A549 (cell line): ENCODE measurements at regions not wholly inside any gene's neighbourhood (a gene's known extent, or its start where the extent isn't known, plus 50 kb on each side); places are given as distances from the start of the nearest gene placed in this dataset.

Experiments used
- CBX2 ChIP-seq: fragments of 200-600 bp; sonication (generic); IDR thresholded peaks from 2 replicates; pipeline ENCODE4 v1.6.1; 2016; ENCODE audit warnings: low read depth, mild to moderate bottlenecking, borderline replicate concordance
- CBX8 ChIP-seq: fragments of 200-600 bp; sonication (generic); IDR thresholded peaks from 2 replicates; pipeline ENCODE4 v1.6.1; 2016
- CHD4 ChIP-seq: fragments of 200-600 bp; sonication (generic); IDR thresholded peaks from 2 replicates; pipeline ENCODE4 v1.6.1; 2016; ENCODE audit warnings: antibody characterized with exemption, mild to moderate bottlenecking, borderline replicate concordance
- EHF ChIP-seq: fragments of 250-450 bp; sonication (Bioruptor Pico); IDR thresholded peaks from 2 replicates; pipeline ENCODE4 v1.5.0; 2020; ENCODE audit warnings: mild to moderate bottlenecking
- ESRRA ChIP-seq: fragments of 150-350 bp; IDR thresholded peaks from 2 replicates; pipeline ENCODE4 v1.6.1; 2014; ENCODE audit warnings: mild to moderate bottlenecking, low read length, borderline replicate concordance
- FOXS1 ChIP-seq: fragments of 250-450 bp; sonication (Bioruptor Pico); IDR thresholded peaks from 2 replicates; pipeline ENCODE4 v1.5.0; 2020; ENCODE audit warnings: mild to moderate bottlenecking, moderate library complexity
- GATA3 ChIP-seq: IDR thresholded peaks from 2 replicates; pipeline ENCODE4 v1.6.1; 2012; ENCODE audit warnings: borderline replicate concordance
- HDAC2 ChIP-seq: fragments of 200-600 bp; sonication (generic); IDR thresholded peaks from 2 replicates; pipeline ENCODE4 v1.6.1; 2016
- HEYL ChIP-seq: fragments of 250-450 bp; sonication (Bioruptor Pico); IDR thresholded peaks from 2 replicates; pipeline ENCODE4 v1.8.0; 2021; ENCODE audit warnings: mild to moderate bottlenecking, moderate library complexity
- HOXB13 ChIP-seq: fragments of 250-450 bp; sonication (Bioruptor Pico); IDR thresholded peaks from 2 replicates; pipeline ENCODE4 v1.5.0; 2020; ENCODE audit warnings: low read depth, mild to moderate bottlenecking, moderate library complexity
- JUN ChIP-seq, 2 experiments: fragments of >200 bp; sonication (Bioruptor Twin); formaldehyde crosslinking; IDR thresholded peaks; 2 replicates in 1 of 2; 3 replicates in 1 of 2; pipeline ENCODE4 v1.6.1; 2016 to 2017
- KDM1A ChIP-seq: fragments of 200-600 bp; sonication (generic); IDR thresholded peaks from 2 replicates; pipeline ENCODE4 v1.6.1; 2016; ENCODE audit warnings: low read depth, mild to moderate bottlenecking
- MAFK ChIP-seq: fragments of 450-650 bp; IDR thresholded peaks from 2 replicates; pipeline ENCODE4 v1.6.1; 2014; ENCODE audit not compliant: partially characterized antibody
- MAZ ChIP-seq: fragments of 150-350 bp; IDR thresholded peaks from 2 replicates; pipeline ENCODE4 v1.6.1; 2014; ENCODE audit warnings: antibody characterized with exemption, low read depth, low read length, borderline replicate concordance
- MYC ChIP-seq: IDR thresholded peaks from 2 replicates; pipeline ENCODE4 v1.6.1; 2012; ENCODE audit warnings: mild to moderate bottlenecking, inconsistent platforms, low read length, improper control_type of control experiment, borderline replicate concordance
- NFE2L2 ChIP-seq: fragments of 150-350 bp; conservative IDR thresholded peaks from 2 replicates; pipeline ENCODE4 v1.6.1; 2014; ENCODE audit warnings: low read length
- NPAS2 ChIP-seq: fragments of 250-450 bp; sonication (Bioruptor Pico); IDR thresholded peaks from 2 replicates; pipeline ENCODE4 v1.8.0; 2022; ENCODE audit warnings: mild to moderate bottlenecking, moderate library complexity, borderline replicate concordance
- NR3C1 ChIP-seq: fragments of >200 bp; sonication (Bioruptor Twin); formaldehyde crosslinking; IDR thresholded peaks from 3 replicates; pipeline ENCODE4 v1.6.1; 2017
- PHF8 ChIP-seq: fragments of 200-600 bp; sonication (generic); IDR thresholded peaks from 2 replicates; pipeline ENCODE4 v1.6.1; 2016; ENCODE audit warnings: low read depth, mild to moderate bottlenecking, antibody characterized with exemption, moderate library complexity, borderline replicate concordance
- POLR2AphosphoS2 ChIP-seq: conservative IDR thresholded peaks from 2 replicates; pipeline ENCODE4 v1.6.1; 2012; ENCODE audit warnings: low read length, improper control_type of control experiment, inconsistent platforms
- RAD21 ChIP-seq, 2 experiments: fragments of >200 bp in 1 of 2; sonication (Bioruptor Twin) in 1 of 2; formaldehyde crosslinking in 1 of 2; IDR thresholded peaks in 1 of 2; conservative IDR thresholded peaks in 1 of 2; 2 replicates in 1 of 2; 3 replicates in 1 of 2; pipeline ENCODE4 v1.6.1; 2012 to 2018; ENCODE audit warnings: inconsistent platforms in 1 of 2
- RFX5 ChIP-seq: fragments of 450-650 bp; IDR thresholded peaks from 2 replicates; pipeline ENCODE4 v1.7.1; 2014; ENCODE audit warnings: antibody characterized with exemption, mild to moderate bottlenecking, moderate library complexity
- RNF2 ChIP-seq: fragments of 200-600 bp; sonication (generic); IDR thresholded peaks from 2 replicates; pipeline ENCODE4 v1.6.1; 2016; ENCODE audit warnings: low read depth, mild to moderate bottlenecking, antibody characterized with exemption, moderate library complexity, borderline replicate concordance
- SMC3 ChIP-seq: fragments of >200 bp; sonication (Bioruptor Twin); formaldehyde crosslinking; IDR thresholded peaks from 3 replicates; pipeline ENCODE4 v1.6.1; 2018; ENCODE audit warnings: inconsistent platforms
- SREBF2 ChIP-seq: fragments of 450-650 bp; IDR thresholded peaks from 2 replicates; pipeline ENCODE4 v1.6.1; 2014; ENCODE audit warnings: mild to moderate bottlenecking, moderate library complexity
- TP53 ChIP-seq: fragments of 250-450 bp; sonication (Bioruptor Pico); IDR thresholded peaks from 2 replicates; pipeline ENCODE4 v1.5.0; 2021; ENCODE audit warnings: mild to moderate bottlenecking, moderate library complexity
- ZC3H11A ChIP-seq: fragments of 450-650 bp; IDR thresholded peaks from 2 replicates; pipeline ENCODE4 v1.6.1; 2014; ENCODE audit warnings: antibody characterized with exemption, mild to moderate bottlenecking
- ZFP36 ChIP-seq: fragments of 450-650 bp; IDR thresholded peaks from 2 replicates; pipeline ENCODE4 v1.6.1; 2014; ENCODE audit warnings: borderline replicate concordance; ENCODE audit not compliant: partially characterized antibody
- ZNF302 ChIP-seq: fragments of 250-450 bp; sonication (Bioruptor Pico); IDR thresholded peaks from 2 replicates; pipeline ENCODE4 v1.9.0; 2021; ENCODE audit warnings: inconsistent platforms, mild to moderate bottlenecking, moderate library complexity
- TF ChIP-seq, protein P1 (sequence below): fragments of 250-450 bp; sonication (Bioruptor Pico); IDR thresholded peaks from 2 replicates; pipeline ENCODE4 v1.5.0; 2021; ENCODE audit warnings: mild to moderate bottlenecking, moderate library complexity, borderline replicate concordance
- TF ChIP-seq, protein P2 (sequence below): fragments of 250-450 bp; sonication (Bioruptor Pico); IDR thresholded peaks from 2 replicates; pipeline ENCODE4 v1.5.0; 2020; ENCODE audit warnings: low read depth, mild to moderate bottlenecking, moderate library complexity
- TF ChIP-seq, protein P3 (sequence below): fragments of >200 bp; sonication (Bioruptor Twin); formaldehyde crosslinking; IDR thresholded peaks from 3 replicates; pipeline ENCODE4 v1.5.1; 2016
- TF ChIP-seq, protein P4 (sequence below): fragments of 450-650 bp; IDR thresholded peaks from 2 replicates; pipeline ENCODE4 v1.6.1; 2014; ENCODE audit warnings: antibody characterized with exemption
- TF ChIP-seq, protein P5 (sequence below): fragments of >200 bp; sonication (Bioruptor Twin); formaldehyde crosslinking; IDR thresholded peaks from 2 replicates; pipeline ENCODE4 v1.6.1; 2016
- TF ChIP-seq, protein P6 (sequence below): IDR thresholded peaks from 2 replicates; pipeline ENCODE4 v1.6.1; 2012

DNA sequence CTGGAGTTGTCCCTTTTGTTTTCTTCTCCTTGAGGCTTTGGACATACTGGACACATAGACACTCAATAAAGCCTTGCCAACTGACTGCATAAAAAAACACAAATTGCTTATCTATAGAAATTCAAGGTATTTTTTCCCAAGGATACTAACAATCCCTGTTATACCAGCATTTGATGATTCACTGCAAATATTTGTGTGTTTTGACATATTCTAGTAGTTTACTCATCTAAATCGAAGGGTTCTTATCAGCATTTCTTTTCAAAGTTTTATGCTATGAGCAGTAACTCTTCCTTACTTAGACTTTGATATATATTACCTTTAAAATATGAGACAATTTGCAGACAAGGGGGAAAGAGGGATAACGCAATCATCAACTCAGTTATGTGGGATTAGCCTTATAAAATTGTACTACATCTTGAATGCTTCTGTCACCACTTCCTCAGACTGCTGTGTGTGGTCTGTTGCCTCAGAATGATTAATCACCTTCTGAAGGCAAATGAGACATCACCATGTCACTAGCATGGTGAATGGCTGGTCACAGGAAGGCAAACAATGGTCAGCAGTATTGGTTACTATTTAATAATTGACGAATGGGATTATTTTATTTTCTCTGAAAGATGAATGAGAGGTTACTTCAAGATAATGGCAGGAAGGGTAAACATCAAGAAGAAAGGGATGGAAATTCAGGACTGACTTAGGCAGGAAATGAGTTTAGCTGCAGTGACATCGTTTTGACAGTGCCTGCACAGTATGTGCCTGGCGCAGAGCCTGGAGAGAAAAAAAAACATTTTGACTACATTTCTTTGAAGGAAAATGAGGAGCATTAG is 544.3 kb upstream of the CNKSR2 start (continued):
- TF ChIP-seq, protein P1, sequence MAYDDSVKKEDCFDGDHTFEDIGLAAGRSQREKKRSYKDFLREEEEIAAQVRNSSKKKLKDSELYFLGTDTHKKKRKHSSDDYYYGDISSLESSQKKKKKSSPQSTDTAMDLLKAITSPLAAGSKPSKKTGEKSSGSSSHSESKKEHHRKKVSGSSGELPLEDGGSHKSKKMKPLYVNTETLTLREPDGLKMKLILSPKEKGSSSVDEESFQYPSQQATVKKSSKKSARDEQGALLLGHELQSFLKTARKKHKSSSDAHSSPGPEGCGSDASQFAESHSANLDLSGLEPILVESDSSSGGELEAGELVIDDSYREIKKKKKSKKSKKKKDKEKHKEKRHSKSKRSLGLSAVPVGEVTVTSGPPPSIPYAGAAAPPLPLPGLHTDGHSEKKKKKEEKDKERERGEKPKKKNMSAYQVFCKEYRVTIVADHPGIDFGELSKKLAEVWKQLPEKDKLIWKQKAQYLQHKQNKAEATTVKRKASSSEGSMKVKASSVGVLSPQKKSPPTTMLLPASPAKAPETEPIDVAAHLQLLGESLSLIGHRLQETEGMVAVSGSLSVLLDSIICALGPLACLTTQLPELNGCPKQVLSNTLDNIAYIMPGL: no peak
- TF ChIP-seq HOXB13 (CRISPR knock-in tag) (no peak), CBX8 (no peak), ZNF302 (CRISPR knock-in tag) (no peak; the same call in 1 of the 2 replicates), PHF8 (no peak), MAZ (no peak), MYC (no peak), SMC3 (peak; percentile 42), RFX5 (no peak), KDM1A (no peak), RNF2 (no peak), RAD21 (conservative IDR thresholded peaks at IDR 0.05 in 1 of 2, IDR thresholded peaks at IDR 0.05 in 1 of 2) (peak in 1 of 2 experiments; percentile 66; a peak in 3 of 5 replicates), HEYL (CRISPR knock-in tag) (no peak), ZFP36 (peak; percentile 25), CHD4 (no peak), ESRRA (no peak), EHF (CRISPR knock-in tag) (no peak), POLR2AphosphoS2 (no peak), MAFK (peak; percentile 57), NPAS2 (no peak), CBX2 (no peak), JUN (IDR thresholded peaks at IDR 0.05) (peak; percentile 95 to 98), NFE2L2 (no peak), SREBF2 (no peak), HDAC2 (no peak), GATA3 (peak; percentile 99), ZC3H11A (no peak), TP53 (CRISPR knock-in tag) (no peak), NR3C1 (no peak), FOXS1 (no peak)
- TF ChIP-seq, protein P2, sequence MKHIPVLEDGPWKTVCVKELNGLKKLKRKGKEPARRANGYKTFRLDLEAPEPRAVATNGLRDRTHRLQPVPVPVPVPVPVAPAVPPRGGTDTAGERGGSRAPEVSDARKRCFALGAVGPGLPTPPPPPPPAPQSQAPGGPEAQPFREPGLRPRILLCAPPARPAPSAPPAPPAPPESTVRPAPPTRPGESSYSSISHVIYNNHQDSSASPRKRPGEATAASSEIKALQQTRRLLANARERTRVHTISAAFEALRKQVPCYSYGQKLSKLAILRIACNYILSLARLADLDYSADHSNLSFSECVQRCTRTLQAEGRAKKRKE (CRISPR knock-in tag): no peak
- TF ChIP-seq, protein P3, sequence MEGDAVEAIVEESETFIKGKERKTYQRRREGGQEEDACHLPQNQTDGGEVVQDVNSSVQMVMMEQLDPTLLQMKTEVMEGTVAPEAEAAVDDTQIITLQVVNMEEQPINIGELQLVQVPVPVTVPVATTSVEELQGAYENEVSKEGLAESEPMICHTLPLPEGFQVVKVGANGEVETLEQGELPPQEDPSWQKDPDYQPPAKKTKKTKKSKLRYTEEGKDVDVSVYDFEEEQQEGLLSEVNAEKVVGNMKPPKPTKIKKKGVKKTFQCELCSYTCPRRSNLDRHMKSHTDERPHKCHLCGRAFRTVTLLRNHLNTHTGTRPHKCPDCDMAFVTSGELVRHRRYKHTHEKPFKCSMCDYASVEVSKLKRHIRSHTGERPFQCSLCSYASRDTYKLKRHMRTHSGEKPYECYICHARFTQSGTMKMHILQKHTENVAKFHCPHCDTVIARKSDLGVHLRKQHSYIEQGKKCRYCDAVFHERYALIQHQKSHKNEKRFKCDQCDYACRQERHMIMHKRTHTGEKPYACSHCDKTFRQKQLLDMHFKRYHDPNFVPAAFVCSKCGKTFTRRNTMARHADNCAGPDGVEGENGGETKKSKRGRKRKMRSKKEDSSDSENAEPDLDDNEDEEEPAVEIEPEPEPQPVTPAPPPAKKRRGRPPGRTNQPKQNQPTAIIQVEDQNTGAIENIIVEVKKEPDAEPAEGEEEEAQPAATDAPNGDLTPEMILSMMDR: no peak
- TF ChIP-seq, protein P4, sequence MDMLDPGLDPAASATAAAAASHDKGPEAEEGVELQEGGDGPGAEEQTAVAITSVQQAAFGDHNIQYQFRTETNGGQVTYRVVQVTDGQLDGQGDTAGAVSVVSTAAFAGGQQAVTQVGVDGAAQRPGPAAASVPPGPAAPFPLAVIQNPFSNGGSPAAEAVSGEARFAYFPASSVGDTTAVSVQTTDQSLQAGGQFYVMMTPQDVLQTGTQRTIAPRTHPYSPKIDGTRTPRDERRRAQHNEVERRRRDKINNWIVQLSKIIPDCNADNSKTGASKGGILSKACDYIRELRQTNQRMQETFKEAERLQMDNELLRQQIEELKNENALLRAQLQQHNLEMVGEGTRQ: no peak
- TF ChIP-seq, protein P5, sequence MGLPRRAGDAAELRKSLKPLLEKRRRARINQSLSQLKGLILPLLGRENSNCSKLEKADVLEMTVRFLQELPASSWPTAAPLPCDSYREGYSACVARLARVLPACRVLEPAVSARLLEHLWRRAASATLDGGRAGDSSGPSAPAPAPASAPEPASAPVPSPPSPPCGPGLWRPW: peak; percentile 59; the same call in 1 of the 2 replicates
- TF ChIP-seq, protein P6, sequence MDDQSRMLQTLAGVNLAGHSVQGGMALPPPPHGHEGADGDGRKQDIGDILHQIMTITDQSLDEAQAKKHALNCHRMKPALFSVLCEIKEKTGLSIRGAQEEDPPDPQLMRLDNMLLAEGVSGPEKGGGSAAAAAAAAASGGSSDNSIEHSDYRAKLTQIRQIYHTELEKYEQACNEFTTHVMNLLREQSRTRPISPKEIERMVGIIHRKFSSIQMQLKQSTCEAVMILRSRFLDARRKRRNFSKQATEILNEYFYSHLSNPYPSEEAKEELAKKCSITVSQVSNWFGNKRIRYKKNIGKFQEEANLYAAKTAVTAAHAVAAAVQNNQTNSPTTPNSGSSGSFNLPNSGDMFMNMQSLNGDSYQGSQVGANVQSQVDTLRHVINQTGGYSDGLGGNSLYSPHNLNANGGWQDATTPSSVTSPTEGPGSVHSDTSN: peak; percentile 85
